ENCODE measurements at regions not wholly inside any gene's neighbourhood (a gene's known extent, or its start where the extent isn't known, plus 50 kb on each side); places are given as distances from the start of the nearest gene placed in this dataset.
"Not testable (repeated sequence)": the region's sequence is repeated elsewhere in the genome, so short reads cannot be mapped to it uniquely, and the experiment has no call there.

DNA sequence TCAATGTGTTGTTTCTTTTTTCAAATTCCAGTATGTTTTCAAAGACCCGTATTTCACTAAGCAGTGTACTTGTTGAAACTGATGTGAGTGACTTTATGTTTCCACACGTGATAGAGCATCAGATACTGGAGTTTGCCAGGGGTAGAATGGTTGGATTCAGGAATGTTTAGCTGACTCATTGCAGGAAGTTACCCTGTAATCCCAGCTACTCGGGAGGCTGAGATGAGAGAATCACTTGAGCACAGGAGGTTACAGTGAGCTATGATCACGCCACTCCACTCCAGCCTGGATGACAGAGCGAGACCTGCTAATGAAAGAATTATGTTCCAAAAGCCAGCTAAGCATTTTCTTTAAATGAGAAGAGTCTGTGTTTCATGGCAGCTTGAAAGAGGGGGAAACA, 147.6 kb downstream of the RBMX2 start:
- H3K27ac ChIP-seq, H3K4me3 ChIP-seq: not testable (repeated sequence)

DNA sequence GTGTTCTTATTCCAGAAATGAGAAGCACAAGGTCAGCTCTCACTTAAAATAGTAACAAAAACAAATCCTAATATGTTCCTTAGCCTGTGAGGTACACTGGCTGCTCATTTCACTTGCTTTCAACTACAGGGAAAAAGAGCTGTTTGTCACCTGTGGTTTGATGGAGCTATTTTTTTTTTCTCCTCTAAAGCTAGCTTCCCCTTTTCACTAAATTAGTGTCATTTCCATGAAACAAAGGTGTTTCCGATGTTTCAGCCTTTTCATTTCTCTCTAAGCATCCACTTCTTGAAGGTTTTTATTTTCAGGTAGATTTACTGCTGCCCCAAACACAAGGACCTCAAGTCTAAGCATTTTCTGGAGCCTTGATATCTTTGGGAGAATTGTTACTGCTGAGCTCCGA, 148.6 kb downstream of the RBMX2 start:
- Histone ChIP-seq H3K4me3 (no peak overlapping the region), H3K27ac (no peak overlapping the region)

DNA sequence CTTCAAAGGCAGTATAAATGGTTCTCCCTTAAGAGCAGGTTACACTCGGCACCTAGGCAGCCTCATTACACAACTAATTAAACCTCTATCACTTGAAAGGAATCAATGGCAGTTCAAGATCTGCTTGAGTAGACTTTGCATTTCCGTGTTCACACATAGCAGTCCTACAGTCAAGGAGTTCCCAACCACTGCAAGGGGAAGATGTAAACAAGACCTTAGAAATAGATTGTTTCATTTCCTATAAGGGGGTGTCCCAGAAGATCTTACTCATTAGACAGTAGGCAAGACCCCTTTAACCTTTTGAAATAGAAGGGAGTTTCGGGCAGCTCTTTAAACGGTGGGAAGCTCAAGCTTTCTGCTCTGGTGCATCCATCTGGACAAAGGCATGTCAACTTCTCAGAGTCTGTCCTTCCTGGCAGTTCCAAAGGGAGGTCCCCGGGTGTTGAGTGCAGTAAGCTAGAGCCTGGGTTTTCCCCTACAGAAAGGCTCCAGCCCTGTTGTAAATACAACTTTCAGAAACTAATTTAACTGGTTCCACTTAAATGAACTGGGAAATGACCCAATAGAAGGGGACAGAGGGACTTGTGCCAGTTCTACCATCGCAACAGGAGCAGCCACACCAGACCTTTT, 150.8 kb downstream of the RBMX2 start:
- no peak overlapping the region for H3K27ac ChIP-seq
- no peak overlapping the region for H3K4me3 ChIP-seq

DNA sequence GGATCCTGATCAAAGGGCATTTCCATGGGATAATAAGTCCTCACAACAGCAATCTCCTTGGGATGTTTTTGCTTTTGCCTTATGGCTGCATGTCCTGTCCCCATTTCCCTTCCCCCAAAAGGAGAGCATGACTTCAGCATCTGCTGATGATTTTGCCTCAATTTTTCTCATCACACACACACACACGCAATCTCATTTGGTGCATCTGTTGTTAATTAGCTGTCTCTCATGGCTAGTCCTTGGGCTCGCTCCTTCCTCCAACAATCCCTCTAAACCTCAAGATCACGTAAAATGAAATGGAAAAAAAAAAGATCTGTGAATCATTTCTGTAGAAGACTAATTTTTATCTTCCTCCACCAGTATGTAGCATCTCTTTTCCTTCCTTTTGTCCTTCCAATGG, 153.6 kb downstream of the RBMX2 start:
- H3K27ac ChIP-seq, result peak overlapping the region in 2 of 21 experiments; percentile 39 to 42
- H3K4me3 ChIP-seq, result no peak overlapping the region

DNA sequence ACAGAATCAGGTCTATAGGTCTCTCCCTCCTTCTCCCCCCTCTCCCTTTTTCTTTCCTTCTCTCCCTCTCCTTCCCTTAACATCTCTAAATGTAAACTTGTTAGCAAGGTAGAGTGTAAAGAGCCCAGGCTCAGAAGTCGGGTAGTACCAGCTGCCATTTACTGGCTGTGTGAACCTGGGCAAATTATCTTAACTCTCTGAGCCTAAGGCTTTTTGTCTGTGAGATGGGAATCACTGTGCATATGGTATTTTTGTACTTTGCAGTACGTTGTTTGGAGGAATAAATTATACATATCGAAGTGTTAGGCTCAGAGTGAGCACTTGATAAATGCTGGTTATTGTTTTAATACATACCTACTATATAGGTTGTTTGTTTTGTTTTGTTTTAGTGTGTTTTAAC, 154.0 kb downstream of the RBMX2 start:
- peak overlapping the region in 2 of 21 experiments; percentile 39 for H3K27ac ChIP-seq
- H3K4me3 ChIP-seq, result no peak overlapping the region

DNA sequence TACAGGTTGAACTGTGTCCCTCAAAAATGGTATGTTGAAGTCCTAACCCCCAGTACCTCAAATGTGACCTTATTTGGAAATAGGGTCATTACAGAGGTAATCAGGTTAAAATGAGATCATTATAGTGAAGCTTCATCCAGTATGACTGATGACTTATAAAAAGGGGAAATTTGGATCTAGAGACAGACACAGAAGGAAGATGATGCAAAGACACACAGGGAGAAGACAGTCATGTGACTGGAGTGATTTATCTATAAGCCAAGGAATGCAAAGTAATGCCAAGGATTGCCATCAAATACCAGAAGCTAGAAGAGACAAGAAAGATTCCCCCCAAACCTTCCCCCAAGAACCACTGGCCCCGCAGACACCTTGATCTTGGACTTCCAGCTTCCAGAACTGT, 155.2 kb downstream of the RBMX2 start:
- Histone ChIP-seq H3K27ac (no peak overlapping the region), H3K4me3 (no peak overlapping the region)

DNA sequence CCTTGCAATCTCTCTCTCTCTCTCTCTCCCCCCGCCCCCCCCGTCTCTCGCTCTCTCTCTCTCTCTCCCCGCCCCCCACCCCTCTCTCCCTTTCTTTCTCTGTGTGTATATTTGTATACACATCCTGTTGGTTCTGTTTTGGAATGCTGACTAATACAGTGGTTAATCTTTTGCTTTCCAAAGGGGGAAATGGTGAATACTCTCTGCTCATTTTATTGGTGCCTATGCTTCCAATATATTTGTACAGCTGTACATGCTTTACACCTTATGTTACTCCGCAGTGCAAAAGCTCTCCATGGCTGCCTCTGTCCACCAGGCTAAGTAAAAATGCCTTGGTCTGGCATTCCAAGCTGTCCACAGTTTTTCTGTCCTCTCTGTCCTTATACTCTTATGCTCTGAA, 158.8 kb downstream of the RBMX2 start:
- Histone ChIP-seq H3K27ac (no peak overlapping the region), H3K4me3 (no peak overlapping the region)

DNA sequence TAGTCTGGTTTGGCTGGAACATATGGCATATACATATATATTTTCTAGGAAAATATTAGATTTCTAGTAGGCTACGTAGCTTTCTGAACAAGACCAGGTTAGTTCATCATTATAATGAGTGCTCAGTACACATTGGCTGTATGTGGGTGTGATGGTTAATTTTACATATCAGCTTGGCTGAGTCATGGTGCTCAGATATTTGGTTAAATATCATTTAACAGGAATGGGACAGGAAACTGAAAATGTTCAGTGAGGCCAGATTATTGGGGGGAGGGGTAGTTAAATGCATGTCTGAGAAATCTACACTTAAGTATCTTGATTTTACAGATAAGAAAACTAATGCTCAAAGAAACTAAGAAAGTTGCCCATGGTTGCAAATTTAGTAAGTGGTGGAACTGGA, 160.1 kb downstream of the RBMX2 start:
- no peak overlapping the region for H3K27ac ChIP-seq

DNA sequence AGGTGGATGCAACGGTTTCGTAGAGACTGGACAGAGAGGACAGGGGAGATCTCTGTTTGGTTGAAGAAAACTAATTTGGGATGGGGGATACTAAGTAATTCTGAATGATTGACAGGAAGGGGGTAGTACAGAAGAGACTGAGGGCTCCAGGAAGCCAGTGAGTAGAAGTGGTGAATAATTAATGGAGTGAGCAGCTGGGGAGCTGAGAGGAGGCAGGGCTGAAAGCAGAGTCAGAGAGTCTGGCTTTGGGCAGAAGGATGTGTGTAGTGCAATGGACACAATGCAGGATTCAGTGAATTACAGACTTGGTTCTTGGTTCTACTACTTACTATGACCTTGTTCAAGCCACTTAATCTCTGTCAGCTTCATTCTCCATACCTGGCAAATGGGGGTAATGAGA, 161.7 kb downstream of the RBMX2 start:
- Histone ChIP-seq H3K27ac (no peak overlapping the region), H3K4me3 (no peak overlapping the region)

More for the DNA sequence above, 160.1 kb downstream of the RBMX2 start:
- H3K4me3 ChIP-seq, result no peak overlapping the region

DNA sequence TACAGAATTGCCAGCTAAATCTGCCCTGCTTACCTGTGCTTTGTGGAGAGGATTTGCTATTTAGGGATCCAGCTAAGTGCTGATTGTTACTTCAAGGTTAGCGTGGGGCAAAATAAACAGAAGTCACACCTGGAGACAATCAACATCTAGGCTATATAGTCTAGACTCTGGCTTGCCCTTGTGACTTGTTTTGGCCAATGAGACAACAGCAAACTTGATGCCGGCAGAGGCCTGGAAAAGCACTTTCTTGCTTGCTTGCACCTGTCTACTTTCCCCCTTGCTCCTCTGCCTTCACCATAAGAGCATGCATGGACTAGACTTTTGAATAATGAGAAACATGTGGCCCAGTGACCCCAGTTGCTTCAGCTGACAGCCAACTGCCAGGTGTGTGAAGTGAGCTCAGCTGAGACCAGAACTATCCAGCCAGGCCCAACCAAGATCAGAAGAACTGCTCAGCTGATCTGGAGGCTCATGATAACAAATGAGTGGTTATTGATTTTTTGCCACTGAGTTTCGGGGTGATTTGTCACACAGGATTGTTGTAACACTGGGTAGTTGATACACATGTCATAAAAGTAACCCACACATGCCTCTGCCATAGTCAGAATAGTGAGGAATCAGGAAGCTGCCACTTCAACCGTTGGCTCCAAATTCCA, 164.4 kb downstream of the RBMX2 start:
- Histone ChIP-seq H3K27ac (no peak overlapping the region), H3K4me3 (no peak overlapping the region)

DNA sequence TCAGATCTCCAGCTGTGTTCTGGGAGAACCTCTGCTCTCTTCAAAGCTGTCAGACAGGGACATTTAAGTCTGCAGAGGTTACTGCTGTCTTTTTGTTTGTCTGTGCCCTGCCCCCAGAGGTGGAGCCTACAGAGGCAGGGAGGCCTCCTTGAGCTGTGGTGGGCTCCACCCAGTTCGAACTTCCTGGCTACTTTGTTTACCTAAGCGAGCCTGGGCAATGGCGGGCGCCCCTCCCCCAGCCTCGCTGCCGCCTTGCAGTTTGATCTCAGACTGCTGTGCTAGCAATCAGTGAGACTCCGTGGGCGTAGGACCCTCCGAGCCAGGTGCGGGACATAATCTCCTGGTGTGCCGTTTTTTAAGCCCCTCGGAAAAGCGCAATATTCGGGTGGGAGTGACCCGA, 171.2 kb downstream of the RBMX2 start:
- not testable (repeated sequence) for H3K27ac ChIP-seq, H3K4me3 ChIP-seq

Data from skin epidermis (tissue), 12 donors.